A673 (cell line): ENCODE measurements at regions not wholly inside any gene's neighbourhood (a gene's known extent, or its start where the extent isn't known, plus 50 kb on each side); places are given as distances from the start of the nearest gene placed in this dataset.

Experiments used
- BruUV-seq: library from RNA; stranded (reverse); fragments of 400-500 nt; replicated peaks from 2 replicates; lab custom pipeline; 2021; lab: Mats Ljungman, UMichigan
- CTCF ChIA-PET: fragments of 300-600 bp; sonication (Branson Sonifier 250); formaldehyde crosslinking; loops from one replicate; lab custom pipeline; 2022; ENCODE audit warnings: antibody characterized with exemption; lab: Charles Lee
- POLR2A ChIA-PET: fragments of 300-600 bp; sonication (Branson Sonifier 250); formaldehyde crosslinking; loops from one replicate; lab custom pipeline; 2022; ENCODE audit warnings: antibody characterized with exemption; ENCODE audit not compliant: low non-redundant PET; lab: Charles Lee
- DNase-seq: peaks from one replicate; pipeline ENCODE4 v3.0.0-alpha.2; 2015; ENCODE audit warnings: low spot score
- H3K27ac ChIP-seq: fragments of 200-600 bp; sonication (generic); 2 replicates; pipeline ENCODE4 v1.5.1; 2016; ENCODE audit warnings: mixed run types, low read depth, mild to moderate bottlenecking, mixed read lengths, antibody characterized with exemption, low read length; ENCODE audit not compliant: poor library complexity, severe bottlenecking
- H3K27me3 ChIP-seq: fragments of 200-600 bp; sonication (generic); replicated peaks from 2 replicates; pipeline ENCODE4 v1.6.1; 2017; ENCODE audit warnings: mixed run types, low read depth, mild to moderate bottlenecking, mixed read lengths, antibody characterized with exemption, low read length; ENCODE audit not compliant: insufficient read depth, poor library complexity
- H3K36me3 ChIP-seq: fragments of 200-600 bp; sonication (generic); 2 replicates; pipeline ENCODE4 v1.6.1; 2016; ENCODE audit warnings: mixed run types, mild to moderate bottlenecking, mixed read lengths, antibody characterized with exemption, low read length; ENCODE audit not compliant: insufficient read depth, poor library complexity, severe bottlenecking
- H3K4me1 ChIP-seq: fragments of 200-600 bp; sonication (generic); 2 replicates; pipeline ENCODE4 v1.6.1; 2017; ENCODE audit warnings: mixed run types, mild to moderate bottlenecking, mixed read lengths, antibody characterized with exemption, low read length; ENCODE audit not compliant: insufficient read depth, poor library complexity, severe bottlenecking
- H3K4me3 ChIP-seq: fragments of 200-600 bp; sonication (generic); 2 replicates; pipeline ENCODE4 v1.5.1; 2016; ENCODE audit warnings: low read depth, mixed run types, mild to moderate bottlenecking, mixed read lengths, low read length; ENCODE audit not compliant: poor library complexity, severe bottlenecking
- H3K9me3 ChIP-seq: fragments of 200-600 bp; sonication (generic); 2 replicates; pipeline ENCODE4 v1.6.1; 2016; ENCODE audit warnings: mixed run types, low read depth, mild to moderate bottlenecking, mixed read lengths, antibody characterized with exemption, low read length; ENCODE audit not compliant: poor library complexity, severe bottlenecking
- CTCF ChIP-seq: fragments of 300-800, 200-600 bp; sonication (generic); conservative IDR thresholded peaks from 2 replicates; pipeline ENCODE4 v1.5.1; 2017; ENCODE audit warnings: low read depth, mild to moderate bottlenecking, antibody characterized with exemption, low read length, moderate library complexity, mixed read lengths
- EZH2 ChIP-seq: fragments of 200-600 bp; sonication (generic); IDR thresholded peaks from 2 replicates; pipeline ENCODE4 v1.6.1; 2017; ENCODE audit warnings: borderline replicate concordance, low read depth, mild to moderate bottlenecking, mixed read lengths, antibody characterized with exemption, low read length; ENCODE audit not compliant: poor library complexity, severe bottlenecking
- intact Hi-C: fragments of 100-400 bp; cut with micrococcal nuclease; formaldehyde crosslinking; loops from one replicate; pipeline ENCODE4 v1.10.0; 2022; ENCODE audit not compliant: unreplicated experiment

GRCh38 chr15:81948751-81949150, 97.1 kb downstream of the MEX3B start:
- no peak overlapping the region for H3K4me3 ChIP-seq
- no TSS peak for BruUV-seq
- no peaks in the 10 kb centered on the region for H3K36me3 ChIP-seq
- no peaks in the 10 kb centered on the region for H3K4me1 ChIP-seq
- no peaks in the 10 kb centered on the region for H3K9me3 ChIP-seq
- H3K27ac ChIP-seq = no peak overlapping the region
- ChIA-PET POLR2A (no interaction called here), CTCF (no interaction called here)
- no peaks in the 10 kb centered on the region for H3K27me3 ChIP-seq
- intact Hi-C loops = no loop called here
- DNase-seq = no peak
- no peak for TF ChIP-seq EZH2
- no peak for TF ChIP-seq CTCF

- Histone ChIP-seq H3K4me3 (no peak overlapping the region), H3K4me1 (no peaks in the 10 kb centered on the region), H3K36me3 (no peaks in the 10 kb centered on the region), H3K9me3 (no peaks in the 10 kb centered on the region), H3K27ac (no peak overlapping the region), H3K27me3 (no peaks in the 10 kb centered on the region)
- ChIA-PET CTCF (no interaction called here), POLR2A (no interaction called here)
- TF ChIP-seq EZH2 = no peak
- no peak for TF ChIP-seq CTCF
- no peak for DNase-seq
- intact Hi-C loops = no loop called here
- BruUV-seq = no TSS peak
Observed at GRCh38 chr15:81948222-81948621, 97.6 kb downstream of the MEX3B start.

- TF ChIP-seq EZH2 (no peak), CTCF (no peak)
- Histone ChIP-seq H3K27ac (no peak overlapping the region), H3K36me3 (no peaks in the 10 kb centered on the region), H3K9me3 (no peaks in the 10 kb centered on the region), H3K27me3 (no peaks in the 10 kb centered on the region), H3K4me3 (no peak overlapping the region), H3K4me1 (no peaks in the 10 kb centered on the region)
- intact Hi-C loops = no loop called here
- no TSS peak for BruUV-seq
- ChIA-PET CTCF (no interaction called here), POLR2A (no interaction called here)
- DNase-seq = no peak
Observed at GRCh38 chr15:81947548-81947947, 98.3 kb downstream of the MEX3B start.
